Neural progenitor cell (in vitro differentiated cells): ENCODE measurements at regions not wholly inside any gene's neighbourhood (a gene's known extent, or its start where the extent isn't known, plus 50 kb on each side); places are given as distances from the start of the nearest gene placed in this dataset.

Experiments used
- CTCF ChIP-seq: fragments of 200-600 bp; sonication (generic); IDR thresholded peaks from 2 replicates; pipeline ENCODE4 v1.5.1; 2017; ENCODE audit warnings: antibody characterized with exemption, mild to moderate bottlenecking
- EZH2 ChIP-seq: fragments of 200-600 bp; sonication (generic); IDR thresholded peaks from 2 replicates; pipeline ENCODE4 v1.6.1; 2017; ENCODE audit warnings: antibody characterized with exemption, mild to moderate bottlenecking, moderate library complexity

GRCh38 chr4:133592591-133592990 is 443.5 kb downstream of the PCDH10 start:
- TF ChIP-seq CTCF (no peak), EZH2 (no peak)
